Stomach (tissue), 8 donors: ENCODE measurements at regions not wholly inside any gene's neighbourhood (a gene's known extent, or its start where the extent isn't known, plus 50 kb on each side); places are given as distances from the start of the nearest gene placed in this dataset.

ENCODE experiments used
- DNase-seq, 2 donors: peaks; one replicate each; pipeline versions ENCODE4 v3.0.0 to v3.0.0-alpha.2; 2013 to 2019
- H3K27ac ChIP-seq, 5 donors: fragments of 200-600 bp in 4 of 5; sonication (generic) in 4 of 5; one replicate each; pipeline ENCODE4 v1.5.1; 2013 to 2019; ENCODE audit warnings: mild to moderate bottlenecking in 1 of 5, moderate library complexity in 1 of 5
- H3K27me3 ChIP-seq, 3 donors: fragments of 200-600 bp; sonication (generic); one replicate each; pipeline ENCODE4 v1.5.1; 2017 to 2019; ENCODE audit warnings: mixed run types in 1 of 3
- H3K36me3 ChIP-seq, 4 donors: fragments of 200-600 bp; sonication (generic); 1 replicate in 3 of 4; 2 replicates in 1 of 4; pipeline ENCODE4 v1.5.1; 2016 to 2019
- H3K4me1 ChIP-seq, 4 donors: fragments of 200-600 bp; sonication (generic); one replicate each; pipeline ENCODE4 v1.5.1; 2016 to 2019
- H3K4me3 ChIP-seq, 4 donors: fragments of 200-600 bp; sonication (generic) in 3 of 4; one replicate each; pipeline ENCODE4 v1.5.1; 2016 to 2019; ENCODE audit warnings: mild to moderate bottlenecking in 1 of 4
- H3K9me3 ChIP-seq, 4 donors: fragments of 200-600 bp; sonication (generic); one replicate each; pipeline ENCODE4 v1.5.1; 2016 to 2019
- EP300 ChIP-seq: sonication (generic); formaldehyde crosslinking; IDR thresholded peaks from one replicate; pipeline ENCODE4 v1.6.1; 2017; ENCODE audit warnings: antibody characterized with exemption
- POLR2A ChIP-seq, 4 donors: fragments of 450-650 bp; IDR thresholded peaks; one replicate each; pipeline ENCODE4 v1.6.1; 2016; ENCODE audit warnings: antibody characterized with exemption in 4 of 4, control low read depth in 2 of 4, mild to moderate bottlenecking in 1 of 4, moderate library complexity in 1 of 4
- POLR2AphosphoS5 ChIP-seq, 3 donors: sonication (generic); formaldehyde crosslinking; IDR thresholded peaks; one replicate each; pipeline ENCODE4 v1.6.1; 2016; ENCODE audit warnings: antibody characterized with exemption in 3 of 3
- WGBS, 5 donors: extraction: QIAGEN DNeasy Blood & Tissue Kit in 3 of 5; methylation state at CpG; one replicate each; pipeline versions ENCODE4 v1.1.5 to v1.1.7; 2013 to 2018; 5-methylcytosine and 5-hydroxymethylcytosine counted together
- intact Hi-C: fragments of 100-400 bp; cut with DNase I; formaldehyde crosslinking; loops from one replicate; pipeline ENCODE4 v1.15.1; 2023; ENCODE audit warnings: low total_unique reads
- TF ChIP-seq, protein P1 (sequence below), 7 experiments: fragments of 450-650 bp in 4 of 7; fragments of 200-600 bp in 3 of 7; sonication (generic) in 3 of 7; IDR thresholded peaks; one replicate each; pipeline ENCODE4 v1.5.1; 2016 to 2019; ENCODE audit warnings: antibody characterized with exemption in 7 of 7, control low read depth in 2 of 7, mild to moderate bottlenecking in 1 of 7
- donor health status: healthy with polysubstance abuse.
- donor health status: Bipolar disorder and iron deficiency.
- donor health status: healthy.

DNA sequence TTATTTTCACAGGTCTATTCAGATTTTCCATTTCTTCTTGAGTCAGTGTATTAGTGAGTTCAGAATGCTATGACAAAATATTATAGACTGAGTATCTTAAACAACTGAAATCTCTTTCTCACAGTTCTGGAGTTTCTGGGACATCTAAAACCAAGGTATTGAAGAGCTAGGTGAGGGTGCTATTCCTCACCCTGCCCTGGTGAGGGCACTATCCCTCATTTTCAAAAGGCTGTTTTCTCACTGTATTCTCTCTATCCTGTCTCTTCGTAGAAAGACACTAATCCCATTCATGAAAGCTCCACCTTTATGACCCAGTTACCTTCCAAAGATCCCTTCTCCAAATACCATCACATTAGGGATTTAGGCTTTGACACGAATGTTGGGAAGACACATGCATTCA lies 1617.1 kb downstream of the PCDH9 start:
- 75 to 89% (median 84%) methylated on average over 2 of the region's 2 CpGs for WGBS, 5 donors
- Histone ChIP-seq H3K9me3 (no peaks in the 10 kb centered on the region), H3K27me3 (no peaks in the 10 kb centered on the region), H3K36me3 (no peaks in the 10 kb centered on the region), H3K4me3 (no peak overlapping the region), H3K27ac (no peak overlapping the region), H3K4me1 (no peaks in the 10 kb centered on the region)
- TF ChIP-seq, protein P1, sequence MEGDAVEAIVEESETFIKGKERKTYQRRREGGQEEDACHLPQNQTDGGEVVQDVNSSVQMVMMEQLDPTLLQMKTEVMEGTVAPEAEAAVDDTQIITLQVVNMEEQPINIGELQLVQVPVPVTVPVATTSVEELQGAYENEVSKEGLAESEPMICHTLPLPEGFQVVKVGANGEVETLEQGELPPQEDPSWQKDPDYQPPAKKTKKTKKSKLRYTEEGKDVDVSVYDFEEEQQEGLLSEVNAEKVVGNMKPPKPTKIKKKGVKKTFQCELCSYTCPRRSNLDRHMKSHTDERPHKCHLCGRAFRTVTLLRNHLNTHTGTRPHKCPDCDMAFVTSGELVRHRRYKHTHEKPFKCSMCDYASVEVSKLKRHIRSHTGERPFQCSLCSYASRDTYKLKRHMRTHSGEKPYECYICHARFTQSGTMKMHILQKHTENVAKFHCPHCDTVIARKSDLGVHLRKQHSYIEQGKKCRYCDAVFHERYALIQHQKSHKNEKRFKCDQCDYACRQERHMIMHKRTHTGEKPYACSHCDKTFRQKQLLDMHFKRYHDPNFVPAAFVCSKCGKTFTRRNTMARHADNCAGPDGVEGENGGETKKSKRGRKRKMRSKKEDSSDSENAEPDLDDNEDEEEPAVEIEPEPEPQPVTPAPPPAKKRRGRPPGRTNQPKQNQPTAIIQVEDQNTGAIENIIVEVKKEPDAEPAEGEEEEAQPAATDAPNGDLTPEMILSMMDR (IDR thresholded peaks at IDR 0.05): no peak
- TF ChIP-seq POLR2A (IDR thresholded peaks at IDR 0.05): no peak
- TF ChIP-seq POLR2AphosphoS5 (IDR thresholded peaks at IDR 0.05): no peak
- no peak for TF ChIP-seq EP300
- no peak for DNase-seq
- intact Hi-C loops: no loop called here

DNA sequence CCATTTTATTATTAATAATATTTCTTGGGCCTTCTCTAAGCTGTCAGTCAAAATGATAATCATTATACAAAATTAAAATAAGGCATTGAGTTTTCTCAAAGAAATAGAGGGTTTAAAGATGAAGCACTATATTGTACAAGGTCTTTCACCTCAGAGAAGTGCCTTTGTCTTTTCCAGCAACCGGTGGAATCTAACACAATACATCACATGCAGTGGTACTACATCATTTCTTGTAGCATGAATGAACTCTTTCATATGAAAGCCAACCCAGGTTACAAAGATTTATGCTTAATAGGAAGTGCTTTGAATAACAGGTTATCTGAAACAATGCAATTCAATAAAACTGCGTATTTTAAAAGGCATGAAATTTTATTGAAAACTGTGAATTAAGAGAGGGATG lies 1620.8 kb downstream of the PCDH9 start:
- Histone ChIP-seq H3K27me3 (no peaks in the 10 kb centered on the region), H3K9me3 (no peaks in the 10 kb centered on the region), H3K27ac (no peak overlapping the region), H3K36me3 (no peaks in the 10 kb centered on the region), H3K4me3 (no peak overlapping the region), H3K4me1 (no peaks in the 10 kb centered on the region)
- intact Hi-C loops: no loop called here
- TF ChIP-seq POLR2AphosphoS5 (IDR thresholded peaks at IDR 0.05) (no peak), EP300 (no peak), POLR2A (IDR thresholded peaks at IDR 0.05) (no peak)
- TF ChIP-seq, protein P1 (IDR thresholded peaks at IDR 0.05): no peak
- WGBS, 5 donors: 79 to 87% (median 80%) methylated on average over 2 of the region's 2 CpGs
- no peak for DNase-seq

DNA sequence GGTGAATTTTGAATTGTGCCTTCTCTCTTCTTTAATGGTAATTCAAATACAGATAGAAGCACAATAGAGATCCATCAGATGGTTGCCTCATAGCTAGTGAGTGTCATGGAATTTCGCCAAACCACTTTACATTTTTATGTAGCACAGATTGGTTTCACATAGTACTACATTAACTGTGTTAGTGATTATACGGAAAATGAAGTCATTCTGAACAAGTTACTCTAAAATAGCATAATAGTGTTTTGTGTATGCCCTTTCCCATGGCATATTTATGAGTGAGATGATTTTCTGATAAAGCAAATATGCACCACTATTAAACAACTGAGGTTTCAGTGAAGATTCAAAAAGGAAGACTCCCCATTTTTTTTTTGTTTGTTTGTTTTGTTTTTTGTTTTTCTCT lies 1623.5 kb downstream of the PCDH9 start:
- Histone ChIP-seq H3K4me1 (no peaks in the 10 kb centered on the region), H3K36me3 (no peaks in the 10 kb centered on the region), H3K4me3 (no peak overlapping the region), H3K9me3 (no peaks in the 10 kb centered on the region), H3K27ac (no peak overlapping the region), H3K27me3 (no peaks in the 10 kb centered on the region)
- 83 to 89% (median 87%) methylated on average over 2 of the region's 2 CpGs for WGBS, 5 donors
- intact Hi-C loops: no loop called here
- TF ChIP-seq POLR2AphosphoS5 (IDR thresholded peaks at IDR 0.05) (no peak), EP300 (no peak)
- no peak for DNase-seq

DNA sequence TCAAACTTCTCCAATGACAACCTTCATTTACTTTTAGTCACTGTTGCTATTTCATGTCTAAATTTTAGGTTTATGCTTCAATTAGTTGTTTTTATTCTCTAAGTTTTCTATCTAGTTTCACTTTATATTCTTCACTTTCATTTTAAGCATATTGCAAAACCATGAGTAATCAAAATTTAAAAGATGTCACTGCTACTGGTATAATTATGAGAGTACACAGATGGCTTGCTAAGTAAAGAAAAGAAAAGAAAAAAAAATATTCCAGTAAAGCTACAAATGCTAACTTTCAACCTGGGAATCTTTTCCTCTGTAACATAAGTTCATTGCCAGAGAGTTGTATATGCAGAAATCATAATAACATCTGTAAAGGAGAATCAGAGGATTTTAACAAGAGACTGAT lies 1624.7 kb downstream of the PCDH9 start:
- no peaks in the 10 kb centered on the region for H3K27me3 ChIP-seq
- no peak for DNase-seq
- intact Hi-C loops: no loop called here
- no peak overlapping the region for H3K4me3 ChIP-seq
- no peaks in the 10 kb centered on the region for H3K36me3 ChIP-seq
- no peak overlapping the region for H3K27ac ChIP-seq
- no peaks in the 10 kb centered on the region for H3K4me1 ChIP-seq
- no peaks in the 10 kb centered on the region for H3K9me3 ChIP-seq
- TF ChIP-seq POLR2AphosphoS5 (IDR thresholded peaks at IDR 0.05): no peak
- TF ChIP-seq EP300: no peak
- TF ChIP-seq, protein P1 (IDR thresholded peaks at IDR 0.05): no peak
- no peak for TF ChIP-seq POLR2A (IDR thresholded peaks at IDR 0.05)

DNA sequence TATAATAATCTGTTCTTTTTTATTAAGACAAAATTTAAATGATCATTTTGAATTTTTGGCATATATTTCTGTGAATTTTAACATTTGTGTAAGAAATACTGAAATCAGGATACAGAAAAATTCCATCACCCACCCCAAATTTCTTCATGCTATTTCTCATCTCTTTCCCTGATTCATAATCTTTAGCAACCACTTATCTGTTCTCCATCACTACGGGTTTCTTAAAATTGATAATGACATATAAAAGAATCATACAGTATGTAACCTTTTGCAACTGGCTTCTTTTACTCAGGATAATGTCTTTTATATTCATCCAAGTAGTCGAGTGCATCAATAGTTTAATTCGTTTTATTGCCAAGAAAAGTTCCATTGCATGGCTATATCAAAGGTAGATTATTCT lies 1627.0 kb downstream of the PCDH9 start:
- Histone ChIP-seq H3K4me1 (peaks cover 0 to 7% (median 2%) of the 10 kb centered on the region in 4 donors), H3K4me3 (no peak overlapping the region), H3K9me3 (no peaks in the 10 kb centered on the region), H3K27ac (no peak overlapping the region), H3K27me3 (no peaks in the 10 kb centered on the region), H3K36me3 (no peaks in the 10 kb centered on the region)
- TF ChIP-seq POLR2AphosphoS5 (IDR thresholded peaks at IDR 0.05): no peak
- TF ChIP-seq, protein P1 (IDR thresholded peaks at IDR 0.05): no peak
- TF ChIP-seq EP300: no peak
- no peak for TF ChIP-seq POLR2A (IDR thresholded peaks at IDR 0.05)
- DNase-seq: no peak
- intact Hi-C loops: no loop called here
- WGBS, 5 donors: 85 to 94% (median 89%) methylated on average over 3 of the region's 3 CpGs
